ENCODE measurements at regions not wholly inside any gene's neighbourhood (a gene's known extent, or its start where the extent isn't known, plus 50 kb on each side); places are given as distances from the start of the nearest gene placed in this dataset.

DNA sequence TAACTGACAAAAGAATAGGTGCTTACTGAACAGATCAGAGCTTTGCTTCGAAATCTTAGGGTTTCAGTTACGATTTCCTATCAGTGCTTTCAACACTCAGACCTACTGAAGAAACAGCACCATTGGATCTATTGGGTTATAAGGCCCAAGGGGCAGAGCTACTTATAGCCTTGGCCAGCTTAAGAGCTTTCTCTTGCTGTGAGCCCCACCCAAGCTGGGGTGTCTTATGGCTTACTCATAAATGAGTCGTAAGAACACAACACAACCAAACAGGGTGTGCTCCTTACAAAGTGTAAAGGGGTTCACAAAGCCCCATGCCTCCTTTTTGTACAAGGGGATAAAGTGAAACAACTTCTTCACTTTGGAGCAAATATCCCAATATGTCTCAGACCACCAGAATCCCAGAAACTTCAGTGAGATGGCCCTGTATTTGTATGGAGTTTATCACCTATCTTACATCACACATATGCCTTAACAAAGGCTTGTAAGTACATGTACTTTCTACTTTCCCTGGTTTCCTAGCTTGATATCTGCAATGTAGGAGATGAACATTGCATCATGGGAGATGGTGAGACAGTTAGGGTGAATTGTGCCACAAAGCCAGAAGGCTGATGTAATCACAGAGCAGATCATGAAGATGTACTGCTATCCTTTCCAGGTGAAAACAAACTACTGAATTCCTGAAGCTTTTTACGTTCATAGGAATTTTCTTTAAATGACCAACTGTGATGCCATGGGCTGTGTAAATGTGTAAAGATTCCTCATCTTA lies 115.5 kb upstream of the GLI2 start:
- ATAC-seq (no peak), DNase-seq (ENCODE audit: low spot score) (no peak)
- intact Hi-C loops (cut with DNase I) = no loop called here

DNA sequence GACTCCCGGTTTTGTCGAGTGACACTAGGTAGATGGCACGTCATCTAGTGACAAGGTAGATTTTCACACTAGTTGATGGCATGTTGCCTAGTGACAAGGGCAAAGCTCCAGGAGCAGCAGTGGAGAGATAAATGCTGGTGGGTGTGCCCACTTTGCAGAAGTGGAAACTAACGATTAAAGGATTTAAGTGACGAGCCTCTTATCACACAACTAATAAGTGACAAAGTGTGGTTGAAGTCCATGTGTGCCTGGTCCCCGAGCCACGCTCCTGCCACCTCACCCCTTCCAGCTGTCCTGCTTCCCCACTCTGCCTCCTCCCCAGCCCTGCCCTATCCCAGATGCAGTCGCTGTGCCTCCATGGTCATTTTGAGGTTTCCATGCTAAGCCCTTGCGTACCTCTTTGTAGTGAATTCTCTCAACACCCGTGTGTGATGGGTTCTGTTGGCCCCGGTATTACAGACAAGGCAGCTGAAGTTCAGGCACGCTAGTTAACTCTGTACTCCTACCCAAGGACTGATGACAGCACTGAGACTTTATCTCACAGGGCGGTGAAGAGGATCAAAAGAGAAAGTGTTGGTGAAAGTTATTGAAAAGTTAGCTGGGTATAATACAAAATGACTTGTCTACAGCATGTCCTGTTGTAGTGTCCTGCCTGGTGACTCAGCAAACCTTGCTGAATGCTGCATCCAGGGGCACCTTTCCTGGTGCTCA lies 113.4 kb upstream of the GLI2 start:
- intact Hi-C loops (cut with DNase I) = no loop called here
- no peak for ATAC-seq
- peak; percentile 13 for DNase-seq (ENCODE audit: low spot score)

DNA sequence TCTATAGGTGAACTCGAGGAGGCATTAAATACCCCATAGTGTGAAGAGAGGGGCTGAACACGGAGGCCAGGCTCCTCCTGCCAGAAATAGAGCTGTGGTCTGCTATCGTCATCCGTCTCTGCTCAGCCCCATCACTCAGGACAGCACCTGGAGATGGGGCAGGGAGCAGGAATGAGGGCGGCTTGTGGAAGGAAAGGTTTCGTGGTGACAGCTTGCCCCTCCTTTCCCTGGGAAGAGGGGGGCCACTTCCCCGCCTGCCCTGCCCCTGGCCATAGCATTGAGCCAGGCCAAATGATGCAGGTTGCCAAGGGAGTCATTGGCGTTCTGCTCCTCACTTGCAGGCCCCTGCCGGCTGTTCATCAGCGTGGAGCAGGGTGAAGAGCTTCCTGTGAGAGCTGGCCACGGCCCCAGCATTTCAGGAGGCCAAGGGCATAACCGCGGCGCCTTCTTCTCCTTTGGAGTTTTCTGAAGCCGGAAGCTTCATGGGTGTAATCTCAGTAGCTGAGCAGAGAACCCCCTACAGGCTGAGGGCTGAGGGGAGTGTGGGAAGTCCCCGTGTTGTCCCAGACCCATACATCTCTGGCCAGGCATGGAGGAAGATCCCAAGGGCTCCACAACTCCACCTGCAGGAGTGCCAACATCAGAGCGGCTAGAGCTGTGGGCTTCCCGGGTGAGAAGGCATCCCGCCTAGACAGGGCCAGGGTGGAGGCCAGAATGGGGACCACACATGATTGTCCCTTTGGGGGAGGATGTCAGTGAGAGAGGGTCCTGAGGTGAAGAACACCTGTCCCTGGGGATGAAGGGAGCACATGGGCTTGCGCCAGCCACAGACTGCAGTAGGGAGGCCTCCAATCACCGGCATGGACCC lies 112.5 kb upstream of the GLI2 start:
- intact Hi-C loops (cut with DNase I) = no loop called here
- ATAC-seq (no peak), DNase-seq (ENCODE audit: low spot score) (peak; percentile 43)

DNA sequence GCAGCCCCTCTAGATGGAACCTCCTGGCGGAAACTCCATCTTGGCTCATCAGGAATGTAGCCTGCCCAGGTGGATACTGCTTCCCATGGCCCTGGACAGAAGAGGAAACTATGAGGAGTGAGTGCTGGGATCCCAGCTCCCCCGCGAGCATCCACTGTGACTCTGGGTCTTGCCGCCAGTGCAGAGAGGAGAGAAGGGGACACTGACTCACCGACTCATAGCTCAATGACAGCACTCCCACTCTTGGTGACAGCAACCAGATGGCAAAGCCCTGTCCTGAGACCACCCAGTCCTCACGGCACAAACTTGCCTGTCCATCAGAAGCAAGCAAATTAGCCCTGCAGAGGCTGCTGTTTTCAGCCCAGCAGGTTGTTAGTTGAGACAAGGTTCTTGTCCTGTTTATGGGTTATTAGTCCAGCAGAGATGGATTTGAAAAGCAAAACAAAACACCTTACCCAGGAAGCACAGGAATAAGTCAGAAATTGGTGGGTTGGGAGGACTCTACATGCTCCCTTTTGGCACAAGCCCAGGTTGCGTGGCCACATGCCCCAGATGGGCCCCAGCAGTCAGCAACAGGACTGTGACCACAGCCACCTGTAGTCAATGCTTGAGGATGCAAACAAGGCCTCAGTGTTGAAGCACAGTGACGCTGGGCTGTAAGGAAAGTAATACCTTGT lies 111.5 kb upstream of the GLI2 start:
- ATAC-seq (no peak), DNase-seq (ENCODE audit: low spot score) (peak; percentile 46)
- intact Hi-C loops (cut with DNase I) = no loop called here

DNA sequence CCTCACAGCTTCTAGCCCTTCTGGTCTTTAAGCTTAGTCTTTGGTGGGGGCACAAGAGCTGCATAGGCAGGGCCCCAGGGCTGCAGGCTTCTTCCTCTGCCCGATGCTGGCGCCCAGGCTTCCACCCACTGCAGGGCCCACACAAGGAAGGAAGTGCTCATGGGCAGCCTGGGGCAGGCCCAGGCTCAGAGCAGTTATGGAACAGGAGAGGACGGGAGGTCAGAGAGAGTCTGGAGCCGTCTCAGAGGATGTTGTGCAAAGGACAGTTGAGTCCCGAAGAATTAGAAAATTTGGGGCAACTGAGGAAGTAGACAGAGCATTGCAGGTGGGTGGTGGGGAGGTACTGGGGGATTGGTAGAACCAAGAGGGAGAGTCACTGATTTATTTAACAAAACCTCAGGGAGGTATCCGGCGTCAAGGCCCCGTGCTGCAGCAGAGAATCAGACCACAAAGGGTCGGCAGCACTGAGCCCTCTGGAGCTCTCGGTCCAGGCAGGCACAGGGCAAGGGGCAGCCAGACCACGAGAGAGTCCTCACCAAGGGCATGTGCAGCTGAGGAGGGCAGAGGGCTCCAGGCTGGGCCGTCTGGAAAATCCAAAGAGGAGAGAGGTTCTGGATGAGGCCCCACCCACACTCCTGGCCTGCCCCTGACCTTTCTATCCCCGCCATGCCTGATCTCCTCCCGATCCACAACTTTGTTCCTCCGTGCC lies 110.8 kb upstream of the GLI2 start:
- DNase-seq (ENCODE audit: low spot score) = peak; percentile 32
- intact Hi-C loops (cut with DNase I) = no loop called here
- ATAC-seq = no peak

DNA sequence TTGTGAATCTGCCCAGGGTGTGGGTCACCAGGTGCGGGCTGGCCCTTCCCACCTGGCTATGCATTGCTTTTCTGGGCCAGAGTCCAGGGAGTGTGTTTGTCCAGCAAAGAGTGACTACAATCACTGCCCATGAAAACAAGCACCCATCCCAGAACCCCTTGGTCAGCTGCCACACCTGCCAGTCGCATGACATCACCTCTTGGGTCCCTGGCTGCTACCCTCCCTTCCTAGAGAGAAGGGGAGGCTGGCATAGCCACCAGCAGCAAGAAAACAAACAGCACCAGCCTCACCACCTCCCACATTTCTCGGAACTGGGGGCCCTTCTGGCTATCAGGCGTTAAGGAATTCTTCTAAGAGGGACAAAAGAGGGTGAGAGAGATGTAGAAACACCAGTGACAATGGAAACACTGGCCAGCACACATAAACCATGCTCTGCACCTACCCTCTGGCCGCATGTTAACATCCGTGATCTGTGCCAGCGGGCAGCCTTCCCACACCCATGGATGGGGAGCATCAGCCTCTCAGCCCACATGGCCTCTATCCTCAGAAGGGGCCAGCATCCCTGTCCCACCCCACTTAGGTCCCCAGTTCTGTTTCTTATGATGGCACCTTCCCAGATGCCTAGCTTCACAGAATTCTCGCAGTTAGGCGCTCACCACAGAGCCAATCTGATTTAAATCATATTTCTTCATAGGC lies 109.7 kb upstream of the GLI2 start:
- DNase-seq (ENCODE audit: low spot score) = peak; percentile 39
- ATAC-seq = no peak
- intact Hi-C loops (cut with DNase I) = no loop called here

DNA sequence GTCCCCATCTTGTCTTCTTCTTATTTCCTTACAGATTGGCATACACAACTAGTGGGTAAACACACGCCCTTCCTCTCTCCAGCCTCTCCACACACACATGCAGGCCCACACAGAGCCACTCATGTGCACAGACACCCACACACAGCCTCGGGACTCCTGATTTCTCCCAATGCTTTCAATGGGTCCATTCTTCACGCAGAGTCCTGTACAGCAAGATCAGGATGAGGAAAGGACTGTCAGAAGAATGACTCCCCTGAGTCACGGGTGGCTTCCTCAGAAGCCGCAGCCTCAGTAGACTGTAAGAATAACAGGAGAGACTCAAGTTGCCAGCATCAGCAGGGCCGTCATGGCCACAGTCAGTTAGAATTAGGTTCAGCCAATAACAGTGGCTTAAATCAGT lies 109.1 kb upstream of the GLI2 start:
- DNase-seq (ENCODE audit: low spot score) = no peak
- ATAC-seq = no peak
- intact Hi-C loops (cut with DNase I) = no loop called here

DNA sequence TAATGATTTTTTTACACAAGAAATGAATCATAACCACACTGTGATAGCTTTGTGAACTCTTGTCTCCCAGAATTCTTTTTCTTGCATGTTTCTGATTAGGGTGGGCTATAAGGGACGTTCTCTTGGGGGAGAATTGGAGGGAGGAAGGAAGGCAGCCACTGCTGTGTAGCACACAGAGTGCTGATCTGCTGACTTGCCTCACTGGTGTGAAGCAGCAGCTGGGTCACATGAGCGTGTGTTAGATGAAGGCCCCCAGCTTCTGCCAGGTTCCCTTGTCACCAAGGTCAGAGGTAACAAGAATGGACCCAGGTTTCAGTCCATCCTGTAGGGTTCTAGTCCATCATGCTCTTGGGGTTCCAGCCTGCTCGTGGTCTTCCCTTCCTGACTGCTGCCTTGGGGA lies 107.4 kb upstream of the GLI2 start:
- ATAC-seq (no peak), DNase-seq (ENCODE audit: low spot score) (no peak)
- intact Hi-C loops (cut with DNase I) = no loop called here

DNA sequence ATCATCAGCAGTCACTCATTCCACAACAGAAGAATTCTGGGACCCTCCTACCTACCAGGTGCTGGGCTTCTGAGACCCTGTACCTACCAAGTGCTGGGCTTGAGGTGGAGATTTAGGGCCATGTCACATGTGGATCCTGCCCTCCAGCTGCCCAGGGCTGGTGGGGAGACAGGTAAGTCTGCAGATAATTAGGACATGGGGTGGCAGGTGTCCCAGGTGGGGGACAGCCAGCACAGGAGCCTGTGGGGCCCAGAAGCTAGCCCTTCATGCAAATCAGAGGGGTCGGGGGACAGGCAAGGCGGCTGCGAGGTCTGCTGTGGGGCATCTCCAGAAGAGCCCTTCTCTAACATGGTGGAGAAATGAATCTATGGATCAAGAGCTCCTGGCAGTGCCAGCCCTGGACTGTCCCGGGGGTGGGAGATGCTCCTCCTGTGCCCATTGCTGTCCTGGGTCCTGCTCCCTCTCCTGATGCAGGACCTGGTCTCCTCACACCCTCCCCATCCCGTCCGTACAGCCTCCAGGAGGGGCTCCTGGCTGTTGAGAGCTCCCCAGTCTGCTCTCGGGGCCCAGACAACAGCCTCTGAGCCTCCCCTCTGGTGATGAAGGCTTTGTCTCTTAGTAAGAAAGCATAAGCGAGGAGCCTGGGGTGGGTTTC lies 106.3 kb upstream of the GLI2 start:
- intact Hi-C loops (cut with DNase I) = no loop called here
- peak; percentile 40 for DNase-seq (ENCODE audit: low spot score)
- no peak for ATAC-seq

DNA sequence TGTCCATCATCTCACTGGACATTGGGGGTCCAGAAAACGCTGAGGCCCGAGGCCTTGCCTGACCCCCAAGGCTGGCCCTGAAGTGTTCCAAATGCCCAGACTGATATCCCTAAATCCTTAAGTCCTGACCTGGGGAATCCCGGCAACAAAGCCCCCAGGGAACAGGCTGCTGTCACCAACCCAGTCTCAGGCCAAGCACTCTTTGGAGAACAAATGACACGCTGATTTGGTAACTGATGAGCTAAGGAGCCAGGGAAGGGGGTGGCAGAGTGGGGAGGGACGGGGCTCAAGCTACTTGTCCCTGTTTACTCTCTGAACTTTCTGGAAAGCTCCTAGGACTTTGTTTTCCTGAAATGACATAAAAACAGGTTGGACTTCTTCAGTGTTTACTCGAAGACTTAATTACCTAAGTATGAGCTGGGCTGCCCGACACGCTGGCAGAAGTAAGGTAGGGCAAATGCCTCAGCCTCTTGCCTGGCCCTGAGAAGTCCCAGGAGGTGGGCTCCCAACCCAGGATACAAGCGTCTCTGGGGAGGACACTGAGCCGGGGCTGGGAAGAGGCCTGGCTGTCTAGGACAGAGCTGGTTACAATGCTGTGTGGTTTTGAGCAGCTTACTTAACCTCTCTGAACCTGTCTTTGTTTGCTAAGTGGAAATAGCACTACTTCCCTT lies 105.5 kb upstream of the GLI2 start:
- intact Hi-C loops (cut with DNase I) = no loop called here
- ATAC-seq = no peak
- DNase-seq (ENCODE audit: low spot score) = peak; percentile 26

DNA sequence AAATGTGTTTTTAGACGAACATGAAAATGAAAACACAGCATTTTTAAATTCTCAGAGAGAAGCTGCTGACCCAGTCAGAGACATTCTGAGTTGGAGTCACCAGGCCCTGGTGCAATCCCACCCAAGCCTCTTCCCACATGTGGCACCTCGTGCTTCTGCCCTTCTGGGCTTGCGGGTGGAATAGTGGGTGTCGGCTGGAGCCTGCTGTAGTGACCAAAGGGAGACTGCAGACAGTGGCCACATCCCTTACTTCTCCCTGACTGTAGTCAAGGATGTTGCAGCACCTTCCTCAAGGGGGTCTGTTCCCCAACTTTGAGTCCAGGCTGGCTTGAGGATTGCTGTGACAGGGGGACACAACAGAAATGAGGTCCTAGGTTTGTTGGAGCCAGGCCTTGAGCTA lies 104.4 kb upstream of the GLI2 start:
- intact Hi-C loops (cut with DNase I) = no loop called here
- DNase-seq (ENCODE audit: low spot score) (peak; percentile 39), ATAC-seq (no peak)

DNA sequence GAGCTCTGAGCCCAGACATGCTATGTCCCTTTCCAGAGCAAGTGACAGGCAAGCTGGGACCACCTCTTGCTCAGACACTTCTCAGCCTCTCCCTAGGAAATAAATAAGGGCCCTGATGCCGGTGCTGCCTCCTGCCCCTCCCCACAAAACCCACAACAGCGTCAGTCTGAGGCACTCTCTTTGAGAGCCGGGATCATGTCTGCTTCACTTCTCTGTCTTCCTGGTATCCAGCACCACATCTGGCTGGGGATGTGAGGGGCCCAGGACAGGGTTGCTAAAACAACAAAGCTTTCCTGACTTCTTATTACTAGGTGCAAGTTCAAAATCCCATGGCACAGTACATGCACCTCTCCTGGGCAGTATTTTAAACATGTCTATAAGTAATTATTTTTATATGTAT lies 103.9 kb upstream of the GLI2 start:
- ATAC-seq (no peak), DNase-seq (ENCODE audit: low spot score) (peak; percentile 40)
- intact Hi-C loops (cut with DNase I) = no loop called here

DNA sequence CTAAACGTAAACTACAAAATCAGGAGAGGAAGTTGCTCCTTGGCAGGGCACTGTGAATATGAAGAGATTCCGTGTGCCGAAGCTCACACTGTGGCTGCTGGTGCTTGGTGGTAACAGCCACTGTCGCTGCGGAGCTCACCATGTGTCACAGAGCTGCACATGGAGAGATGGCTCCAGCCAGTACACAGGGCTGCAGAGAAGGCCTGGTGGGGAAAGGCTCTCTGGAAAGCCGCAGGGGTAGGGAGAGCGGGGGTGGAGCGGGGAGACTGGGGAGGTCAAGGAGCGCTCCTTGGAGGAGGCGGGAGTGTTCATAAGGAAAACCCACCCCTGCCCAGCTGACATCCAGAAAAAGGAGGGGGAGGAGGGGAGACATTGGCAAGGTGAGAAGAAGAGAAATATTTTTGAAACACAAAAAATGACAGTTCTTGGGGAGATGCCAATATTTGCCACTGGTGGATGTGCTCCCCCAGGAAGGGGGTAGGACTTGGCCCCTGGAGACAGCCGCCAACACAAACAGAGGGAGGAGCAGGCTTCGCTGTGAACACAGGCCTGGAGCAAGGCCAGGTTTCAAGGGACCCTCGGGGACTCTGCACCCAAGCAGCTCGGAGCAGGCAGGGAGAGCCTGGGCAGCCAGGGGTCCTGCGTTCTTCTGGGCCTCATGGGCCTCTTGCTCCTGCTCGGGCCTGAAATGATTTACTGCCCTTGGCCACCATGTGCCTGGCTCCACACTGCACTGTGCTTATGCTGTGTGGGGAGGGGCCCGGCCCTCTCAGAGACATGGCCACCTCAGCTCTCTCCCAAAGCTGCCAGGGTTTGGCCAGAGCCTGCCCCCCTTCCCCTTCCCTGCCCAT lies 102.6 kb upstream of the GLI2 start:
- DNase-seq (ENCODE audit: low spot score) (peak; percentile 48), ATAC-seq (peak; percentile 31)
- intact Hi-C loops (cut with DNase I) = no loop called here

DNA sequence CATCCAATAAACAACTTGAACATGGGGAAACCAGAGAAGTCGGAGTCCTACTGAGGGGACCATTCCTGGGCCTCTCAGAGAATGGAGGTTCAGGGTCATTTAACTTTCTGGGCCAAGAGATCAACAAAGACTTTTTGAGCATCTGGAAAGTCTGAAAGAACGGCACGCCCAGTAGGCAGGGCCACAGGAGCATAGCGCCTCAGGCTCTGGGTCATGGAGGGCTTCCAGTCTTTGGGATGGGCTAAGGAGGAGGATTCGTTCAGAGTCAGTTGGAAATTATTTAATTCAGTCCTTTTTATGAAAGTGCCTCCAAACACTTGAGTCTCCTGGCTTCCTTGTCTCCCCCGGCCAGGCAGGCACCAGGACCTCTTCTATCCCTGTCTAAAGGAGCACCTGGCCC lies 101.1 kb upstream of the GLI2 start:
- peak; percentile 10 for DNase-seq (ENCODE audit: low spot score)
- intact Hi-C loops (cut with DNase I) = no loop called here
- no peak for ATAC-seq

DNA sequence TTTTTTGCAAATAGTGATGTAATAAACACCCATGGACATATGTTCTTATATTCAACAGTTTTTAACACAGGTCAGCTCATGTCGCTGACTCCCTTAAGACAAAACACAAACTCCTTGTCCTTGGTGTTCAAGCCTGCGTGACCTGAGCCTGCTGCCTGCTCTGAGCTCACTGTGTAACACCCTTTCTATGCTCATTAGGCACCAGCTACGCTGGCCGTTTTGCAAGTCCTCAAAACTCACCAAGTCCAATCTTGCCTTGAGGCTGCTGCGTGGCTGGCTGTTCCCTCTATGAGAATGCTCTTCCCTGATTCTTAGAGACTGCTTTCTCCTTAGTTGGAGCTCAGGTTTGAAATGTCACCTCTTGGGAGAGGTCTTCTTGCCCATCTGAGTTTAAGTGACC lies 100.5 kb upstream of the GLI2 start:
- intact Hi-C loops (cut with DNase I) = no loop called here
- DNase-seq (ENCODE audit: low spot score) (peak; percentile 14), ATAC-seq (no peak)

DNA sequence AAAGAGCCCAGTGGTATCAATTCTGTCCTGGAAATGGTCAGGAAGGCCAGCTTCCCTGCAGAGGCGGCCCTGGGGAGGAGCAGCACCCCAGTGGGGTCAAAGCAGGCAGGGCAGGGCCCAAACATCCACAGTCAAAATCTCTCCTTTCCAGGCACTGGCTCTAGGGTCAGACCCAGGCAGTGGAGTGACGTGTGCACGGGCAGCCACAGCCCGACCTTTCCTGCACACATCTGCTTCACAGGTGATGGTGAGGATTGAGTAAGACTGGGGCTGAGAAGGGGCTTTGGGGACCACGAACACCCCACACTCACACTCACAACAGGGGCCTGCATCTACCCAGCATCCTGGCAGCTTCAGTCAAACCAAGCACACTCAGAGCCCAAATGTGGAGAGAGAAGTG lies 97.8 kb upstream of the GLI2 start:
- DNase-seq (ENCODE audit: low spot score) (peak; percentile 21), ATAC-seq (no peak)
- intact Hi-C loops (cut with DNase I) = no loop called here
